ENCODE measurements at regions not wholly inside any gene's neighbourhood (a gene's known extent, or its start where the extent isn't known, plus 50 kb on each side); places are given as distances from the start of the nearest gene placed in this dataset.

- no peak overlapping the region for H3K4me3 ChIP-seq
- H3K4me1 ChIP-seq (replicated peaks in 1 of 2), result no peaks in the 10 kb centered on the region
- H3K27ac ChIP-seq, result no peak overlapping the region
- intact Hi-C loops (cut with DNase I), result no loop called here
- H3K36me3 ChIP-seq (replicated peaks in 1 of 2), result no peaks in the 10 kb centered on the region
- TF ChIP-seq CTCF (IDR thresholded peaks at IDR 0.05) (no peak), POLR2A (IDR thresholded peaks at IDR 0.05) (no peak)
- DNase-seq, result no peak
- 88 to 95% (median 90%) methylated on average over 5 of the region's 5 CpGs for WGBS, 4 donors
- H3K9me3 ChIP-seq (replicated peaks in 1 of 3), result no peaks in the 10 kb centered on the region
- H3K27me3 ChIP-seq, result no peaks in the 10 kb centered on the region
Observed at GRCh38 chr5:5583023-5583765, 160.7 kb downstream of the ICE1 start.

- Histone ChIP-seq H3K36me3 (replicated peaks in 1 of 2) (no peaks in the 10 kb centered on the region), H3K4me3 (no peak overlapping the region), H3K27me3 (no peaks in the 10 kb centered on the region), H3K9me3 (replicated peaks in 1 of 3) (no peaks in the 10 kb centered on the region), H3K4me1 (replicated peaks in 1 of 2) (no peaks in the 10 kb centered on the region), H3K27ac (no peak overlapping the region)
- no peak for TF ChIP-seq POLR2A (IDR thresholded peaks at IDR 0.05)
- intact Hi-C loops (cut with DNase I), result no loop called here
- DNase-seq, result no peak
- 84 to 93% (median 90%) methylated on average over 3 of the region's 3 CpGs for WGBS, 4 donors
Observed at GRCh38 chr5:5581080-5581479, 158.6 kb downstream of the ICE1 start.

- no peaks in the 10 kb centered on the region for H3K4me1 ChIP-seq (replicated peaks in 1 of 2)
Observed at GRCh38 chr5:5576744-5577143, 154.3 kb downstream of the ICE1 start.

GRCh38 chr5:5575461-5575860 is 153.0 kb downstream of the ICE1 start:
- no peaks in the 10 kb centered on the region for H3K9me3 ChIP-seq (replicated peaks in 1 of 3)
- no peaks in the 10 kb centered on the region for H3K4me1 ChIP-seq (replicated peaks in 1 of 2)
- H3K27ac ChIP-seq, result no peak overlapping the region
- no peaks in the 10 kb centered on the region for H3K36me3 ChIP-seq (replicated peaks in 1 of 2)
- no peaks in the 10 kb centered on the region for H3K27me3 ChIP-seq
- TF ChIP-seq POLR2A (IDR thresholded peaks at IDR 0.05), result no peak
- no peak for TF ChIP-seq CTCF (IDR thresholded peaks at IDR 0.05)
- 77 to 94% (median 88%) methylated on average over 2 of the region's 2 CpGs for WGBS, 4 donors
- intact Hi-C loops (cut with DNase I), result no loop called here
- no peak for DNase-seq
- H3K4me3 ChIP-seq, result no peak overlapping the region

More at GRCh38 chr5:5576744-5577143, 154.3 kb downstream of the ICE1 start:
- H3K27ac ChIP-seq, result no peak overlapping the region
- H3K36me3 ChIP-seq (replicated peaks in 1 of 2), result no peaks in the 10 kb centered on the region
- H3K4me3 ChIP-seq, result no peak overlapping the region
- DNase-seq, result no peak
- WGBS, 4 donors, result 88 to 92% (median 90%) methylated on average over 6 of the region's 6 CpGs
- H3K9me3 ChIP-seq (replicated peaks in 1 of 3), result no peaks in the 10 kb centered on the region
- intact Hi-C loops (cut with DNase I), result no loop called here
- no peaks in the 10 kb centered on the region for H3K27me3 ChIP-seq
- TF ChIP-seq CTCF (IDR thresholded peaks at IDR 0.05) (no peak), POLR2A (IDR thresholded peaks at IDR 0.05) (no peak)

- Histone ChIP-seq H3K4me1 (replicated peaks in 1 of 2) (no peaks in the 10 kb centered on the region), H3K27me3 (no peaks in the 10 kb centered on the region), H3K9me3 (replicated peaks in 1 of 3) (no peaks in the 10 kb centered on the region), H3K4me3 (no peak overlapping the region), H3K27ac (no peak overlapping the region), H3K36me3 (replicated peaks in 1 of 2) (no peaks in the 10 kb centered on the region)
- WGBS, 4 donors, result 89 to 95% (median 91%) methylated on average over 9 to 15 of the region's 15 CpGs
- TF ChIP-seq POLR2A (IDR thresholded peaks at IDR 0.05), result no peak
- intact Hi-C loops (cut with DNase I), result no loop called here
- no peak for DNase-seq
Observed at GRCh38 chr5:5573798-5574380, 151.4 kb downstream of the ICE1 start.

Measured in adrenal gland (tissue), 9 donors.